ENCODE measurements at regions not wholly inside any gene's neighbourhood (a gene's known extent, or its start where the extent isn't known, plus 50 kb on each side); places are given as distances from the start of the nearest gene placed in this dataset.

DNA sequence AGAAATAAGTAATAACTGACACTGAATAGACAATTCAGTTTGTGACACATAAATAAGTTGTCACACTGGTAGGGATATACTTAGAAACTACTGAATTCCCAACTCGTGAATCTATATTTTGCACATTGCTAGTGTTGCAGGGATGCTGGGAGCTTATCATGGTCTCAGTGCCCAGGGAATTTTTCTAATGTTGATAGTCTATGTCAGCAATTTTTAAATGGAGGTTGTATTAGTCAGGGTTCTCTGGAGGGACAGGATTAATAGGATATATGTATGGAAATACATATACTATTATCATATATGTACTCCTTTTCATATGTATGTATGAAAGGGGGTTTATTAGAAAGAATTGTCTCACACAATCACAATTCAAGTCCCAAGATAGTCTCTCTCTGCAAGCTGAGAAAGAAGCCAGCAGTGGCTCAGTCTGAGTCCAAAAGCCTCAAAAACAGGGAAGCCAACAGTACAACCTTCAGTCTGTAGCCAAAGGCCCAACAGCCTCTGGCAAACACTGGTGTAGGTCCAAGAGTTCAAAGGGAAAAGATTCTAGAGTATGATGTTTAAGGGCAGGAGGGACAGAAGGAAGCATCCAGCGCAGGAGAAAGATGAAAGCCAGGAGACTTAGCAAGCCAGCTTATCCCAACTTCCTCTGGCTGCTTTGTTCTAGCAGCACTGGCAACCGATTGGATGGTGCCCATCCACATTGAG lies 980.9 kb upstream of the GJE1 start:
- no peak overlapping the region for H3K4me3 ChIP-seq (ENCODE audit: insufficient read length, low read depth)
- peaks cover 20% of the 10 kb centered on the region for H3K9me3 ChIP-seq (ENCODE audit: insufficient read depth, low read length)
- no peak for DNase-seq (ENCODE audit: low read depth, low spot score)
- H3K9ac ChIP-seq (ENCODE audit: insufficient read length, low read depth): no peak overlapping the region
- no peak for TF ChIP-seq YY1 (IDR thresholded peaks at IDR 0.05; ENCODE audit: insufficient read depth, insufficient read length)
- TF ChIP-seq ZNF274 (IDR thresholded peaks at IDR 0.05; ENCODE audit: low read depth, low read length): no peak
- TF ChIP-seq SUZ12 (IDR thresholded peaks at IDR 0.05; ENCODE audit: extremely low read depth, insufficient read depth, insufficient read length): no peak
- H3K27me3 ChIP-seq (ENCODE audit: insufficient read depth, insufficient read length): no peaks in the 10 kb centered on the region
- H3K4me1 ChIP-seq (ENCODE audit: insufficient read depth, insufficient read length): no peaks in the 10 kb centered on the region
- no peaks in the 10 kb centered on the region for H3K36me3 ChIP-seq (ENCODE audit: insufficient read depth, insufficient read length, low read length)

DNA sequence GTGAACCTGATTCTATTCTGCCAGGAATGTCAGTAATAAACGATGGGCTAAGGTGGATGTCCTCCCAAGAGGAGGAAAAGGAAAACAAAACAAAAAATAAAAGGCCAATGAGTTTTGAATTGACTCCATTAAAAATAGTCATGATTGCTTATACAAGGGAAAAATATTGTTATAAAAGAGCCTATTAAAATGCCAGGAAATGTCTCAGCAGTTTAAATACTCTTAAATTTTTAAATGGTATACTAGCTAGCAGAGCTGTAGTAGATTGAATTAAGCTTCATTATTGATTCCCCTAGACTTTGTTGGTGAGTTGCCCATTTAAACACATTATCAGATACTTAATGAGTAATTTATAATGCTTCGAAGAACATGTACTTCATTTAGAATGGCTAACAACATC lies 990.9 kb upstream of the GJE1 start:
- no peak overlapping the region for H3K4me3 ChIP-seq (ENCODE audit: insufficient read length, low read depth)
- no peak overlapping the region for H3K9ac ChIP-seq (ENCODE audit: insufficient read length, low read depth)
- no peak for TF ChIP-seq YY1 (IDR thresholded peaks at IDR 0.05; ENCODE audit: insufficient read depth, insufficient read length)
- TF ChIP-seq SUZ12 (IDR thresholded peaks at IDR 0.05; ENCODE audit: extremely low read depth, insufficient read depth, insufficient read length): no peak
- no peak for TF ChIP-seq ZNF274 (IDR thresholded peaks at IDR 0.05; ENCODE audit: low read depth, low read length)
- H3K4me1 ChIP-seq (ENCODE audit: insufficient read depth, insufficient read length): no peaks in the 10 kb centered on the region
- no peaks in the 10 kb centered on the region for H3K9me3 ChIP-seq (ENCODE audit: insufficient read depth, low read length)
- no peak for DNase-seq (ENCODE audit: low read depth, low spot score)
- no peaks in the 10 kb centered on the region for H3K27me3 ChIP-seq (ENCODE audit: insufficient read depth, insufficient read length)
- H3K36me3 ChIP-seq (ENCODE audit: insufficient read depth, insufficient read length, low read length): no peaks in the 10 kb centered on the region

DNA sequence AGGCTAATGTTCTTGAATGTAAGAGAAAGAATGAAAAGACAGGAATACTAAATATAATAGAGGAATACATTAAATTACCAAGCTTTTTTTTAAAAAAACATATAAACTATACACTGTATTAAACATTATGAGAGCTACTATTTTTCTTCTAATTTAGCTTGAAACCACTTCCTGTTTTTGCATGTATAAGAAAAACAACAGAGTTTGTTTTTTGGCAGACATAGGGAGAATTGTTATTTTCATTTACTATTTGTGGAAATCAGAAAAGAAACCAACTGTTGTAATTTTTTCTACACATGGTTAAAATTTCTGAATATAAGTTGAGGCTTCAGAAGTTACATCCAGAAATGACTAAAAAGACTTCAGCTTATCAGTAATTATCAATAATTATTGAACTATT lies 991.8 kb upstream of the GJE1 start:
- Histone ChIP-seq H3K4me1 (ENCODE audit: insufficient read depth, insufficient read length) (no peaks in the 10 kb centered on the region), H3K9ac (ENCODE audit: insufficient read length, low read depth) (no peak overlapping the region), H3K9me3 (ENCODE audit: insufficient read depth, low read length) (no peaks in the 10 kb centered on the region), H3K36me3 (ENCODE audit: insufficient read depth, insufficient read length, low read length) (no peaks in the 10 kb centered on the region), H3K4me3 (ENCODE audit: insufficient read length, low read depth) (no peak overlapping the region), H3K27me3 (ENCODE audit: insufficient read depth, insufficient read length) (no peaks in the 10 kb centered on the region)
- TF ChIP-seq SUZ12 (IDR thresholded peaks at IDR 0.05; ENCODE audit: extremely low read depth, insufficient read depth, insufficient read length) (no peak), YY1 (IDR thresholded peaks at IDR 0.05; ENCODE audit: insufficient read depth, insufficient read length) (no peak), ZNF274 (IDR thresholded peaks at IDR 0.05; ENCODE audit: low read depth, low read length) (no peak)
- no peak for DNase-seq (ENCODE audit: low read depth, low spot score)

DNA sequence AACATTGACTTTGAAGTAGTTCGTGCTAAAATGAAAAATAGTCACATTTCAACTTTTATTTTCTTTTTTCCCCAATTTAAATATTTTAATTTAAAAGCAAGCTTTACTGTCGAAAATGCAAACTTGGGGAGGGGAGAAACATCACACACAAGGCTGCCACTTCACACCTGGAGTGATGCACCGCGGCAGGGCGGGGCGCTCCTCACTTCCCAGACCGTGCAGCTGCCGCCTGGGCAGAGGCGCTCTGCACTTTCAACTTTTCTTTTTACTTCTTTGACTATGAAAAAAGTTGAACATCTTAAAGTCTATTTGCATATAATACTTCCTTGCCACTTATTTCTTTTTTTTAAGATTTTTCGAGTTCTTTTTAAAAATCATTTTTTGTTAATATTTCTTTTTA lies 993.3 kb upstream of the GJE1 start:
- Histone ChIP-seq H3K9me3 (ENCODE audit: insufficient read depth, low read length) (no peaks in the 10 kb centered on the region), H3K36me3 (ENCODE audit: insufficient read depth, insufficient read length, low read length) (no peaks in the 10 kb centered on the region), H3K4me3 (ENCODE audit: insufficient read length, low read depth) (no peak overlapping the region), H3K9ac (ENCODE audit: insufficient read length, low read depth) (no peak overlapping the region), H3K4me1 (ENCODE audit: insufficient read depth, insufficient read length) (no peaks in the 10 kb centered on the region), H3K27me3 (ENCODE audit: insufficient read depth, insufficient read length) (no peaks in the 10 kb centered on the region)
- TF ChIP-seq SUZ12 (IDR thresholded peaks at IDR 0.05; ENCODE audit: extremely low read depth, insufficient read depth, insufficient read length): no peak
- TF ChIP-seq ZNF274 (IDR thresholded peaks at IDR 0.05; ENCODE audit: low read depth, low read length): no peak
- no peak for TF ChIP-seq YY1 (IDR thresholded peaks at IDR 0.05; ENCODE audit: insufficient read depth, insufficient read length)
- DNase-seq (ENCODE audit: low read depth, low spot score): no peak

GRCh38 chr6:141134723-141135122 lies 998.0 kb upstream of the GJE1 start:
- no peak overlapping the region for H3K9ac ChIP-seq (ENCODE audit: insufficient read length, low read depth)
- H3K4me1 ChIP-seq (ENCODE audit: insufficient read depth, insufficient read length): no peaks in the 10 kb centered on the region
- TF ChIP-seq ZNF274 (IDR thresholded peaks at IDR 0.05; ENCODE audit: low read depth, low read length): no peak
- TF ChIP-seq SUZ12 (IDR thresholded peaks at IDR 0.05; ENCODE audit: extremely low read depth, insufficient read depth, insufficient read length): no peak
- no peak for TF ChIP-seq YY1 (IDR thresholded peaks at IDR 0.05; ENCODE audit: insufficient read depth, insufficient read length)
- H3K9me3 ChIP-seq (ENCODE audit: insufficient read depth, low read length): no peaks in the 10 kb centered on the region
- DNase-seq (ENCODE audit: low read depth, low spot score): no peak
- H3K27me3 ChIP-seq (ENCODE audit: insufficient read depth, insufficient read length): no peaks in the 10 kb centered on the region
- H3K4me3 ChIP-seq (ENCODE audit: insufficient read length, low read depth): no peak overlapping the region
- H3K36me3 ChIP-seq (ENCODE audit: insufficient read depth, insufficient read length, low read length): no peaks in the 10 kb centered on the region

- no peaks in the 10 kb centered on the region for H3K9me3 ChIP-seq (ENCODE audit: insufficient read depth, low read length)
- no peaks in the 10 kb centered on the region for H3K4me1 ChIP-seq (ENCODE audit: insufficient read depth, insufficient read length)
- no peak for DNase-seq (ENCODE audit: low read depth, low spot score)
- no peaks in the 10 kb centered on the region for H3K27me3 ChIP-seq (ENCODE audit: insufficient read depth, insufficient read length)
- no peak overlapping the region for H3K4me3 ChIP-seq (ENCODE audit: insufficient read length, low read depth)
- no peaks in the 10 kb centered on the region for H3K36me3 ChIP-seq (ENCODE audit: insufficient read depth, insufficient read length, low read length)
- H3K9ac ChIP-seq (ENCODE audit: insufficient read length, low read depth): no peak overlapping the region
- TF ChIP-seq ZNF274 (IDR thresholded peaks at IDR 0.05; ENCODE audit: low read depth, low read length) (no peak), SUZ12 (IDR thresholded peaks at IDR 0.05; ENCODE audit: extremely low read depth, insufficient read depth, insufficient read length) (no peak), YY1 (IDR thresholded peaks at IDR 0.05; ENCODE audit: insufficient read depth, insufficient read length) (no peak)
Observed at GRCh38 chr6:141133836-141134235, 998.9 kb upstream of the GJE1 start.

- TF ChIP-seq YY1 (IDR thresholded peaks at IDR 0.05; ENCODE audit: insufficient read depth, insufficient read length): no peak
- TF ChIP-seq SUZ12 (IDR thresholded peaks at IDR 0.05; ENCODE audit: extremely low read depth, insufficient read depth, insufficient read length): no peak
- no peak for TF ChIP-seq ZNF274 (IDR thresholded peaks at IDR 0.05; ENCODE audit: low read depth, low read length)
- no peaks in the 10 kb centered on the region for H3K36me3 ChIP-seq (ENCODE audit: insufficient read depth, insufficient read length, low read length)
- DNase-seq (ENCODE audit: low read depth, low spot score): no peak
- no peak overlapping the region for H3K4me3 ChIP-seq (ENCODE audit: insufficient read length, low read depth)
- no peaks in the 10 kb centered on the region for H3K4me1 ChIP-seq (ENCODE audit: insufficient read depth, insufficient read length)
- H3K9ac ChIP-seq (ENCODE audit: insufficient read length, low read depth): no peak overlapping the region
- H3K9me3 ChIP-seq (ENCODE audit: insufficient read depth, low read length): no peaks in the 10 kb centered on the region
- H3K27me3 ChIP-seq (ENCODE audit: insufficient read depth, insufficient read length): no peaks in the 10 kb centered on the region
Observed at GRCh38 chr6:141133346-141133745, 999.4 kb upstream of the GJE1 start.
